ENCODE measurements at regions not wholly inside any gene's neighbourhood (a gene's known extent, or its start where the extent isn't known, plus 50 kb on each side); places are given as distances from the start of the nearest gene placed in this dataset.

- no peak for DNase-seq (ENCODE audit: low spot score)
- H3K36me3 ChIP-seq (ENCODE audit: insufficient read depth, low read length, poor library complexity, severe bottlenecking) = no peaks in the 10 kb centered on the region
- no peaks in the 10 kb centered on the region for H3K4me1 ChIP-seq (ENCODE audit: insufficient read depth, low read length, poor library complexity, severe bottlenecking)
- H3K27ac ChIP-seq (ENCODE audit: low read depth, low read length, poor library complexity, severe bottlenecking) = no peak overlapping the region
- POLR2A ChIA-PET (ENCODE audit: low non-redundant PET) = interaction anchor here (0.6 kb wide), 1 partner anchor 129 kb away, joined by 4 read pairs; no protein-coding TSS in a partner anchor
- TF ChIP-seq, protein P1, sequence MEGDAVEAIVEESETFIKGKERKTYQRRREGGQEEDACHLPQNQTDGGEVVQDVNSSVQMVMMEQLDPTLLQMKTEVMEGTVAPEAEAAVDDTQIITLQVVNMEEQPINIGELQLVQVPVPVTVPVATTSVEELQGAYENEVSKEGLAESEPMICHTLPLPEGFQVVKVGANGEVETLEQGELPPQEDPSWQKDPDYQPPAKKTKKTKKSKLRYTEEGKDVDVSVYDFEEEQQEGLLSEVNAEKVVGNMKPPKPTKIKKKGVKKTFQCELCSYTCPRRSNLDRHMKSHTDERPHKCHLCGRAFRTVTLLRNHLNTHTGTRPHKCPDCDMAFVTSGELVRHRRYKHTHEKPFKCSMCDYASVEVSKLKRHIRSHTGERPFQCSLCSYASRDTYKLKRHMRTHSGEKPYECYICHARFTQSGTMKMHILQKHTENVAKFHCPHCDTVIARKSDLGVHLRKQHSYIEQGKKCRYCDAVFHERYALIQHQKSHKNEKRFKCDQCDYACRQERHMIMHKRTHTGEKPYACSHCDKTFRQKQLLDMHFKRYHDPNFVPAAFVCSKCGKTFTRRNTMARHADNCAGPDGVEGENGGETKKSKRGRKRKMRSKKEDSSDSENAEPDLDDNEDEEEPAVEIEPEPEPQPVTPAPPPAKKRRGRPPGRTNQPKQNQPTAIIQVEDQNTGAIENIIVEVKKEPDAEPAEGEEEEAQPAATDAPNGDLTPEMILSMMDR (conservative IDR thresholded peaks at IDR 0.05; ENCODE audit: low read depth, low read length) = no peak
- TF ChIP-seq EZH2 (IDR thresholded peaks at IDR 0.05; ENCODE audit: borderline replicate concordance, low read depth, low read length, poor library complexity, severe bottlenecking) = no peak
- no peaks in the 10 kb centered on the region for H3K9me3 ChIP-seq (ENCODE audit: low read depth, low read length, poor library complexity, severe bottlenecking)
- BruUV-seq (replicated peaks) = no TSS peak
- intact Hi-C loops (cut with micrococcal nuclease; ENCODE audit: unreplicated experiment) = no loop called here
- no peak overlapping the region for H3K4me3 ChIP-seq (ENCODE audit: low read depth, low read length, poor library complexity, severe bottlenecking)
- CTCF ChIA-PET = interaction anchor here (0.7 kb wide), 1 partner anchor 525 kb away, joined by 3 read pairs; no protein-coding TSS in a partner anchor
- H3K27me3 ChIP-seq (replicated peaks; ENCODE audit: insufficient read depth, low read depth, low read length, poor library complexity) = no peaks in the 10 kb centered on the region
These were observed 211.9 kb upstream of the KIT start for GRCh38 chr4:54445866-54446265.

GRCh38 chr4:54446581-54446980, 211.2 kb upstream of the KIT start:
- intact Hi-C loops (cut with micrococcal nuclease; ENCODE audit: unreplicated experiment) = no loop called here
- H3K9me3 ChIP-seq (ENCODE audit: low read depth, low read length, poor library complexity, severe bottlenecking) = no peaks in the 10 kb centered on the region
- no peak overlapping the region for H3K27ac ChIP-seq (ENCODE audit: low read depth, low read length, poor library complexity, severe bottlenecking)
- H3K4me1 ChIP-seq (ENCODE audit: insufficient read depth, low read length, poor library complexity, severe bottlenecking) = no peaks in the 10 kb centered on the region
- no peaks in the 10 kb centered on the region for H3K36me3 ChIP-seq (ENCODE audit: insufficient read depth, low read length, poor library complexity, severe bottlenecking)
- POLR2A ChIA-PET (ENCODE audit: low non-redundant PET) = no interaction called here
- no peak for DNase-seq (ENCODE audit: low spot score)
- BruUV-seq (replicated peaks) = no TSS peak
- no peak for TF ChIP-seq EZH2 (IDR thresholded peaks at IDR 0.05; ENCODE audit: borderline replicate concordance, low read depth, low read length, poor library complexity, severe bottlenecking)
- TF ChIP-seq, protein P1 (conservative IDR thresholded peaks at IDR 0.05; ENCODE audit: low read depth, low read length) = no peak
- CTCF ChIA-PET = no interaction called here
- no peaks in the 10 kb centered on the region for H3K27me3 ChIP-seq (replicated peaks; ENCODE audit: insufficient read depth, low read depth, low read length, poor library complexity)
- H3K4me3 ChIP-seq (ENCODE audit: low read depth, low read length, poor library complexity, severe bottlenecking) = no peak overlapping the region

- Histone ChIP-seq H3K9me3 (ENCODE audit: low read depth, low read length, poor library complexity, severe bottlenecking) (no peaks in the 10 kb centered on the region), H3K4me3 (ENCODE audit: low read depth, low read length, poor library complexity, severe bottlenecking) (no peak overlapping the region), H3K36me3 (ENCODE audit: insufficient read depth, low read length, poor library complexity, severe bottlenecking) (no peaks in the 10 kb centered on the region), H3K27ac (ENCODE audit: low read depth, low read length, poor library complexity, severe bottlenecking) (no peak overlapping the region), H3K27me3 (replicated peaks; ENCODE audit: insufficient read depth, low read depth, low read length, poor library complexity) (no peaks in the 10 kb centered on the region), H3K4me1 (ENCODE audit: insufficient read depth, low read length, poor library complexity, severe bottlenecking) (no peaks in the 10 kb centered on the region)
- no peak for DNase-seq (ENCODE audit: low spot score)
- intact Hi-C loops (cut with micrococcal nuclease; ENCODE audit: unreplicated experiment) = no loop called here
- BruUV-seq (replicated peaks) = no TSS peak
- no peak for TF ChIP-seq EZH2 (IDR thresholded peaks at IDR 0.05; ENCODE audit: borderline replicate concordance, low read depth, low read length, poor library complexity, severe bottlenecking)
- TF ChIP-seq, protein P1 (conservative IDR thresholded peaks at IDR 0.05; ENCODE audit: low read depth, low read length) = no peak
- POLR2A ChIA-PET (ENCODE audit: low non-redundant PET) = no interaction called here
- CTCF ChIA-PET = no interaction called here
These were observed 210.5 kb upstream of the KIT start for GRCh38 chr4:54447304-54447703.
